ENCODE measurements at regions not wholly inside any gene's neighbourhood (a gene's known extent, or its start where the extent isn't known, plus 50 kb on each side); places are given as distances from the start of the nearest gene placed in this dataset.

DNA sequence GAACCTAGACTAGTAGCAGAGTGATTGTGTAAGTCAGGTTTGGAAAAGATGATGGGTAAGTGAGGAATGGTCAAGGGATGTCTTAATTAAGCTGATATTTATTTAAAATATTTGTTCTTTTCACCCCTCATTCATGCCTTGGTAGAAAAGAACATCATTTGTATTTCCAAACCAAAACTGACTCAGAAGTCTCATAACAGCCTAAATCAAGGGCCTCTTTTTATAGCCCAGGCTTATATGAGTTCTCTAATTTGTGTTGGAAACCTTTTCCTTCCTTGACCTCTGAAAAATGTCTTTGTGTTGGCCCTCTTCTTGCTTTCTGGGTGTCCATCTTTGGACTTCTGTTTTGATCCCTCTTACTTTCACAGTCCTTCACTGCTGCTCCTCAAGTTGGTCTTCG, 1428.2 kb downstream of the MRPL39 start:
- no peak overlapping the region for H3K27ac ChIP-seq
- H3K4me3 ChIP-seq: no peak overlapping the region
- TF ChIP-seq CTCF (IDR thresholded peaks at IDR 0.05): no peak

GRCh38 chr21:24175106-24175505, 1432.2 kb downstream of the MRPL39 start:
- H3K4me3 ChIP-seq: no peak overlapping the region
- DNase-seq (ENCODE audit: low spot score): no peak
- H3K27ac ChIP-seq: no peak overlapping the region
- TF ChIP-seq CTCF (IDR thresholded peaks at IDR 0.05): no peak

More for the DNA sequence above, 1428.2 kb downstream of the MRPL39 start:
- no peak for DNase-seq (ENCODE audit: low spot score)

DNA sequence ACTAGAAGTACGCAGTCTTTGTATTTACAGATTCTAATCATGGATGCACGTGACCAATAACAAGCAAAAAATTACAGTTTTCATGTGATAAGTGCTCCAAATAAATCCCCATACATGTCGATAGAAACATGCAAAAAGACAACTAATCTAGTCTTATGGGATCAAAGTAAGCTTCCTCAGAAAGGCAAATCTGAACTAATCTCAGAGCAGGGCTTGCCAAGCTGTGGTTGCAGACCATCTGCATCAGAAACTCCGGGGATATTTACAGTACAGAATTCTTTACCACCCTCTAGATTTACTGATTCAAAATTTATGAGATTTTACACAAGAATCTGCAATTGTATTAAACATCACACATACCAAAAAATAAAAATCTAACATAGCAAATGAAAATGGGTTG, 1435.5 kb downstream of the MRPL39 start:
- no peak for TF ChIP-seq CTCF (IDR thresholded peaks at IDR 0.05)
- H3K27ac ChIP-seq: no peak overlapping the region
- H3K4me3 ChIP-seq: no peak overlapping the region
- no peak for DNase-seq (ENCODE audit: low spot score)

GRCh38 chr21:24163539-24163938, 1443.7 kb downstream of the MRPL39 start:
- no peak overlapping the region for H3K4me3 ChIP-seq
- no peak for TF ChIP-seq CTCF (IDR thresholded peaks at IDR 0.05)
- DNase-seq (ENCODE audit: low spot score): no peak

GRCh38 chr21:24160528-24160927, 1446.8 kb downstream of the MRPL39 start:
- no peak overlapping the region for H3K4me3 ChIP-seq
- no peak for TF ChIP-seq CTCF (IDR thresholded peaks at IDR 0.05)
- DNase-seq (ENCODE audit: low spot score): no peak
- H3K27ac ChIP-seq: no peak overlapping the region

More at GRCh38 chr21:24163539-24163938, 1443.7 kb downstream of the MRPL39 start:
- H3K27ac ChIP-seq: no peak overlapping the region

DNA sequence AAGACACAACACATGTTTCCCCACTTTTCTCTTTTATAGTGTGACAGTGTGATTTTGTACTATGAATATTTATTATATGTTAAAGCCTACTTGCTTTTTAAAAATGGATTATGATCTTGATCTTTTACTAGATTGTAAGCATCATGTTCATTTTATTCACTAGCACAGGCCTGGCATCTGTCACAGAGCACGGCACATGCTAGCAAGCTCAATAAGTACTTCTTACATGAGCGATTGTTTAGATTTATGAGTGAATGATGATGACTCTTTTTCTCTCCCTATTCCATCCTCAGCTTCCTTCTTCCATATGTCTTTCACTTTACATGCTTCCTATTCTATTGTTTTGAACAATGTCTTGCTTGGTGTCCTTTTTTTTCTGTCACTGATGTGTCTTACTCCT, 1454.1 kb downstream of the MRPL39 start:
- Histone ChIP-seq H3K27ac (no peak overlapping the region), H3K4me3 (no peak overlapping the region)
- TF ChIP-seq CTCF (IDR thresholded peaks at IDR 0.05): no peak
- DNase-seq (ENCODE audit: low spot score): no peak

GRCh38 chr21:24150753-24151152, 1456.5 kb downstream of the MRPL39 start:
- DNase-seq (ENCODE audit: low spot score): no peak
- Histone ChIP-seq H3K27ac (no peak overlapping the region), H3K4me3 (no peak overlapping the region)
- TF ChIP-seq CTCF (IDR thresholded peaks at IDR 0.05): no peak
